Coronary artery (tissue), 2 donors: ENCODE measurements at regions not wholly inside any gene's neighbourhood (a gene's known extent, or its start where the extent isn't known, plus 50 kb on each side); places are given as distances from the start of the nearest gene placed in this dataset.

Experiments
- DNase-seq: peaks from one replicate; pipeline ENCODE4 v3.0.0-alpha.2; 2017; ENCODE audit warnings: low spot score
- H3K27ac ChIP-seq, 2 donors: fragments of 200-600 bp; sonication (generic); one replicate each; pipeline ENCODE4 v1.5.1; 2016 to 2019
- H3K4me3 ChIP-seq: fragments of 200-600 bp; sonication (generic); 2 replicates; pipeline ENCODE4 v1.5.1; 2016; ENCODE audit warnings: mild to moderate bottlenecking, moderate library complexity
- TF ChIP-seq, protein P1 (sequence below): fragments of 200-600 bp; sonication (generic); IDR thresholded peaks from one replicate; pipeline ENCODE4 v1.5.1; 2019; ENCODE audit warnings: antibody characterized with exemption

DNA sequence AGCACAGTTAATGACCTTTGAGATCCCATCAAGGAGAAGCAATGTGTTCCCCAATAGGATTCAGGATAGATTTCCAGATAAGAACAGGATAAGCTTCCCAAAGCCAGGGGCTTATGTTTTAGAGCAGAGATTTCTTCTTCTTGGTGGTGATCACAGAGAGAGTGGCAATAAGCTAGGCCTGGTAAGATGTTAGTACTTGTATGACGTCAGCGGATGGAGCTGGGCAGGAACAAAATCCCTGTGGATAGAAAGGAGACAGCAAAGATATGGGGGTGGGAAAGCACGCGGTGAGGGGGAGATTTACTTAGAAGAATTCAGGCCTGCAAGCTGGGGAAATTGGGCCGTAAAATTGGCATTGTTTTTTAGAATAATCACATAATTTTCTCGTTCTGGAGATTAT is 323.0 kb downstream of the MTX2 start:
- DNase-seq: no peak
- H3K4me3 ChIP-seq: no peak overlapping the region

DNA sequence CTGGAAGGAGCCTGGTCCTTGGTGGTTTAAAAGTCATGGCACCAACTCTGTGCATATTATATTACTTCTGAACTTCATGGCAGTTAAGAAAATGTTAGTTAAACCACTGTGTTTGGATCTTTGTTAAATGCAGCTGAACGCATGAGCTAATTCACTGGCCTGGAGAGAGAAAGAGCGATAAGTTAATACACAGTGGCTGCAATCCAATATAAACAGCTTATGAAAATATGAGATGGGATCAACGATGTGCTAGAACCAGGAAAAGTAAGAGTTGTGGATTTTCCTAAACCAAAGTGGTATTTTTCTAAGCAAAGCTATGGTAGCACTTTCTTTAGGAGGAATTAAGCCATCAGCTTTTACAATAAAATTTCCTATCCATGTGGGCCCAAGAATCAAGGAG is 326.7 kb downstream of the MTX2 start:
- Histone ChIP-seq H3K4me3 (no peak overlapping the region), H3K27ac (no peak overlapping the region)
- TF ChIP-seq, protein P1, sequence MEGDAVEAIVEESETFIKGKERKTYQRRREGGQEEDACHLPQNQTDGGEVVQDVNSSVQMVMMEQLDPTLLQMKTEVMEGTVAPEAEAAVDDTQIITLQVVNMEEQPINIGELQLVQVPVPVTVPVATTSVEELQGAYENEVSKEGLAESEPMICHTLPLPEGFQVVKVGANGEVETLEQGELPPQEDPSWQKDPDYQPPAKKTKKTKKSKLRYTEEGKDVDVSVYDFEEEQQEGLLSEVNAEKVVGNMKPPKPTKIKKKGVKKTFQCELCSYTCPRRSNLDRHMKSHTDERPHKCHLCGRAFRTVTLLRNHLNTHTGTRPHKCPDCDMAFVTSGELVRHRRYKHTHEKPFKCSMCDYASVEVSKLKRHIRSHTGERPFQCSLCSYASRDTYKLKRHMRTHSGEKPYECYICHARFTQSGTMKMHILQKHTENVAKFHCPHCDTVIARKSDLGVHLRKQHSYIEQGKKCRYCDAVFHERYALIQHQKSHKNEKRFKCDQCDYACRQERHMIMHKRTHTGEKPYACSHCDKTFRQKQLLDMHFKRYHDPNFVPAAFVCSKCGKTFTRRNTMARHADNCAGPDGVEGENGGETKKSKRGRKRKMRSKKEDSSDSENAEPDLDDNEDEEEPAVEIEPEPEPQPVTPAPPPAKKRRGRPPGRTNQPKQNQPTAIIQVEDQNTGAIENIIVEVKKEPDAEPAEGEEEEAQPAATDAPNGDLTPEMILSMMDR: no peak
- DNase-seq: no peak

More for the DNA sequence above, 323.0 kb downstream of the MTX2 start:
- no peak overlapping the region for H3K27ac ChIP-seq
- TF ChIP-seq, protein P1: no peak

DNA sequence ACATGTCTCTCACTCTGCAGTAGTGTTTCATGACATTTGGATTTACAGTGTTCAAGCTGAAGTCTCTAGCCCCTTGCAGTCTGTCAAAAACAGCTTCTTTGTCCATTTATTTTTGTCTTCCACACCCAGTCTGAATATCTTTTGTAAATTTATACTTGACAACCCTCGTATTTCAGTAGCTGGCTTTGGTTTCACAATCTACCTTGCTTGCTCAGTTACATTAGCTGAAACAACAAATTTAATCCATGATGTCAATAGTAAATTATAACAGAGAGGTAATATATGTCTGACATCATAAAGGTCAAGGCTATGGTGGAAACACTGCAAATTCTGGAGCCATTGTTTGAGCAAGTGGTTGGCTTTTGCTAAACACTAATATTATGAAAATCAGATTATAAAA is 328.7 kb downstream of the MTX2 start:
- no peak for DNase-seq
- H3K4me3 ChIP-seq: no peak overlapping the region
- no peak overlapping the region for H3K27ac ChIP-seq
- TF ChIP-seq, protein P1: no peak

DNA sequence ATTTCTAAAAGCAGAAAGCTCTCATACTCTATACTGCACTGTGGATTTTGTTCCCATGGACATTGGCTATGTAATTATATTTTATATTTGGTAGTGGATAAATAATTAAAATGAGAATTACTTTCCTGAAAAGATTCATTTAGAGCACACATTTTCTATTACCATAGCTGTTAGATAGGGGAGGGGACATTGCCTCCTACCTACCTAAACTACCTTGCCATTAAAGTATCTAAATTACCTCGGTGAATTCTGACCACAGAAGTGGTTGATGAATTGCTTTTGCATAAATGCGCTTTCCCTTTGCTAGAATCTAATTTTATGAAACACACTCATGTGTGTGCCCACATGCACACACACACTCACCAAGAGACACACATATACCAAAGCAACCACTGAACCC is 329.1 kb downstream of the MTX2 start:
- DNase-seq: no peak
- Histone ChIP-seq H3K4me3 (no peak overlapping the region), H3K27ac (no peak overlapping the region)
- TF ChIP-seq, protein P1: no peak

DNA sequence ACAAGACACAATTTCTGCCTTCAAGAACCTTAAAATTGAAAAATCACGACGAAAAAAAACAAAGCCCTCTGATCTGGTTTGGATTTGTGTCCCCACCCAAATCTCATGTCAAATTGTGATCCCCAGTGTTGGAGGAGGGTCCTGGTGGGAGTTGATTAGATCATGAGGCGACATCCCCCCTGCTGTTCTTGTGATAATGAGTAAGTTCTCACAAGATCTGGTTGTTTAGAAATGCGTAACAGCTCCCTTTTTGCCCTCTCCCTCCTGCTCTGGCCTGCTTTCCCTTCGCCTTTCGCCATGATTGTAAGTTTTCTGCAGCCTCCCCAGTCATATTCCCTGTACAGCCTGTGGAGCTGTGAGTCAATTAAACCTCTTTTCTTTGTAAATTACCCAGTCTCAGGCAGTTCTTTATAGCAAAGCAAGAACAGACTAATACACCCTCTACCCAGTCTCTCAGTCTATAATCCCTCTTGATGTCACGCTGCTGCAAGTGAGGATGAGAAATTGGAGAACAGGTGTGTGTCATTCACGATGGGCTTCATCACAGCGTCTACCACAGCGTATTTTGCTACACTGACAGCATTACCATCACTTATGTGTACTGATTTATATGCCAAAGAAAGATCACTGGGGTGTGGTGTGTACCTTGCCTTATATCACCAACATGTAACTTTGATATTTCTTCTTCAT is 330.7 kb downstream of the MTX2 start:
- DNase-seq: no peak
- no peak overlapping the region for H3K4me3 ChIP-seq
- TF ChIP-seq, protein P1: no peak
- no peak overlapping the region for H3K27ac ChIP-seq

DNA sequence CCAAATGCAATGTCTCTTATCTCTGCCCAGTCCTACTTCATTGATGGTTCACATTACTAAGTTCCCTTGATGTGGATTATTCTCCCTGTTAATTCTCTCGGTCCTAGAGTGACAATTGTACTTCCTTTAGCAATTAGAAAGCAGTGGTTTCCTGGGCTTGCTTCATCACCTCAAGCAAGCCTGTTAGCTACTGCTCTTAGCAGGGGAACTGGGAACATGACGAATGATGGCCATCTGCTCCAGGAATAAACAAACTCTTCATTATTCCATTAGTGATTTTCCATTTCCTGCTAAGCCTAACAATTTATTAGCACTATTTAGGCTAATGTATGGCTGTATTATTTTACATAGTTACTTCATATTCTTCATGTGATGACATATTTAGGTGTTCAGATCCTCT is 331.8 kb downstream of the MTX2 start:
- TF ChIP-seq, protein P1: no peak
- no peak for DNase-seq
- Histone ChIP-seq H3K4me3 (no peak overlapping the region), H3K27ac (no peak overlapping the region)

DNA sequence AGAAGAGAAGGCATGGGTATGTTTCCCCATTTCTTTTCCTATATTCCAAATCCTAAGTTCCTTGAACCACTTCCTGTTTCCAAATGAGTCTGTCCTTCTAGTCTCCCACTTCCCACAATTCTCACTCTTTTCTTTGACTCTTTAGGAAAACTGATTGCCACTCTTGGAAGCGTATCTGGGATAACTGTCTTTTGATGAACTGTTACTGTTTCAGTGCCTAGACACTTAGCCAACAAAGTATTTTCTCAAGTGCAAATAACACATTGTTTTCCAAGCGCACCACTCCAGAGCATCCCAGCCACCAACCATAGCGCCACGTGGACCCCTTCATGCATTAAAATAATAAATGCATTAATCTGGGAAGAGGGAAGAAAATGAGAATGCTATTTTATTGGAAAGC is 342.8 kb downstream of the MTX2 start:
- H3K27ac ChIP-seq: no peak overlapping the region
- H3K4me3 ChIP-seq: no peak overlapping the region
- no peak for DNase-seq
- TF ChIP-seq, protein P1: no peak
